B cell (primary cell): ENCODE measurements at regions not wholly inside any gene's neighbourhood (a gene's known extent, or its start where the extent isn't known, plus 50 kb on each side); places are given as distances from the start of the nearest gene placed in this dataset.

Experiments
- ATAC-seq: fragments of 200-7000 bp; cut with Tn5 transposase; one replicate; pipeline ENCODE4 v1.10.0; 2021; ENCODE audit warnings: low read depth, mild to moderate bottlenecking, moderate number of reproducible peaks, moderate library complexity
- CTCF ChIA-PET: fragments of 350-600 bp; sonication (Branson Sonifier 250); formaldehyde crosslinking; loops from one replicate; lab custom pipeline; 2021; ENCODE audit warnings: antibody characterized with exemption, inconsistent platforms; lab: Charles Lee
- POLR2A ChIA-PET: fragments of 350-600 bp; sonication (Branson Sonifier 250); formaldehyde crosslinking; loops from one replicate; lab custom pipeline; 2021; ENCODE audit warnings: antibody characterized with exemption; lab: Charles Lee
- DNase-seq: peaks from one replicate; pipeline ENCODE4 v3.0.0; 2013
- H2AFZ ChIP-seq: 2 replicates; pipeline ENCODE4 v1.6.1; 2012; ENCODE audit warnings: mild to moderate bottlenecking, low read depth, low read length; ENCODE audit not compliant: insufficient read depth, poor library complexity, severe bottlenecking
- H3K27ac ChIP-seq, 2 donors: 1 replicate in 1 of 2; 2 replicates in 1 of 2; pipeline ENCODE4 v1.5.1; 2012 to 2013; ENCODE audit warnings: low read length in 2 of 2, mild to moderate bottlenecking in 2 of 2, moderate library complexity in 1 of 2
- H3K27me3 ChIP-seq, 4 experiments: fragments of 200-600 bp in 1 of 4; sonication (generic) in 1 of 4; replicated peaks in 1 of 4; 1 replicate in 2 of 4; 2 replicates in 2 of 4; pipeline versions ENCODE4 v1.6.1 to v1.7.0; 2013 to 2016; ENCODE audit warnings: low read length in 3 of 4, mild to moderate bottlenecking in 2 of 4, mixed read lengths in 1 of 4, moderate library complexity in 1 of 4; ENCODE audit not compliant: insufficient read depth in 4 of 4, control insufficient read depth in 3 of 4; ENCODE audit errors: control extremely low read depth in 1 of 4
- H3K36me3 ChIP-seq, 2 experiments: replicated peaks in 1 of 2; 1 replicate in 1 of 2; 2 replicates in 1 of 2; pipeline versions ENCODE4 v1.6.1 to v1.7.1; 2013; ENCODE audit warnings: low read length in 1 of 2; ENCODE audit not compliant: insufficient read depth in 2 of 2, control insufficient read depth in 1 of 2; ENCODE audit errors: control extremely low read depth in 1 of 2, extremely low read depth in 1 of 2
- H3K4me1 ChIP-seq, 2 donors: fragments of 200-600 bp in 1 of 2; sonication (generic) in 1 of 2; 1 replicate in 1 of 2; 2 replicates in 1 of 2; pipeline versions ENCODE4 v1.5.1 to v1.6.1; 2013 to 2017; ENCODE audit warnings: low read length in 2 of 2; ENCODE audit not compliant: control insufficient read depth in 2 of 2, insufficient read depth in 2 of 2
- H3K4me2 ChIP-seq: replicated peaks from 2 replicates; pipeline ENCODE3; 2012; ENCODE audit warnings: mild to moderate bottlenecking, low read depth, low read length; ENCODE audit not compliant: poor library complexity, severe bottlenecking
- H3K4me3 ChIP-seq, 5 experiments: fragments of 200-600 bp in 1 of 5; sonication (generic) in 1 of 5; 1 replicate in 3 of 5; 2 replicates in 2 of 5; pipeline versions ENCODE4 v1.5.1 to v1.7.0; 2011 to 2016; ENCODE audit warnings: low read length in 4 of 5, mild to moderate bottlenecking in 4 of 5, low read depth in 2 of 5, control low read depth in 1 of 5, moderate library complexity in 1 of 5; ENCODE audit not compliant: insufficient read depth in 1 of 5; ENCODE audit errors: control extremely low read depth in 1 of 5, extremely low read depth in 1 of 5
- H3K79me2 ChIP-seq: fragments of 200-600 bp; sonication (generic); one replicate; pipeline ENCODE4 v1.6.0; 2016; ENCODE audit warnings: low read length; ENCODE audit not compliant: control insufficient read depth, insufficient read depth
- H3K9ac ChIP-seq: fragments of 200-600 bp; sonication (generic); 2 replicates; pipeline ENCODE4 v1.6.1; 2017; ENCODE audit warnings: mild to moderate bottlenecking, low read length, moderate library complexity
- H3K9me3 ChIP-seq, 3 donors: one replicate each; pipeline versions ENCODE4 v1.6.1 to v1.7.1; 2013; ENCODE audit warnings: low read length in 2 of 3; ENCODE audit not compliant: control insufficient read depth in 2 of 3, insufficient read depth in 1 of 3; ENCODE audit errors: control extremely low read depth in 1 of 3
- H4K20me1 ChIP-seq: 2 replicates; pipeline ENCODE4 v1.6.0; 2012; ENCODE audit warnings: mild to moderate bottlenecking, low read length; ENCODE audit not compliant: insufficient read depth, control insufficient read depth, poor library complexity, severe bottlenecking
- H3K27ac Mint-ChIP-seq: one replicate; pipeline ENCODE4 v1.8.0; 2021; ENCODE audit warnings: mixed read lengths
- H3K27me3 Mint-ChIP-seq: one replicate; pipeline ENCODE4 v1.8.0; 2021; ENCODE audit warnings: mixed read lengths
- H3K4me1 Mint-ChIP-seq: one replicate; pipeline ENCODE4 v1.8.0; 2021; ENCODE audit warnings: mixed read lengths
- H3K4me3 Mint-ChIP-seq: one replicate; pipeline ENCODE4 v1.8.0; 2021; ENCODE audit warnings: mixed read lengths
- H3K9me3 Mint-ChIP-seq: one replicate; pipeline ENCODE4 v1.8.0; 2022; ENCODE audit warnings: mixed read lengths; ENCODE audit not compliant: insufficient read depth
- CTCF ChIP-seq: fragments of 200-600 bp; IDR thresholded peaks from one replicate; pipeline ENCODE4 v1.8.0; 2022; ENCODE audit warnings: antibody characterized with exemption, mild to moderate bottlenecking
- EZH2 ChIP-seq: IDR thresholded peaks from 2 replicates; pipeline ENCODE4 v1.6.1; 2012; ENCODE audit warnings: borderline replicate concordance, low read depth, mild to moderate bottlenecking, moderate library complexity, low read length; ENCODE audit not compliant: insufficient read depth, poor library complexity, severe bottlenecking
- WGBS: methylation state at CpG from one replicate; pipeline ENCODE4 v1.1.5; 2013; ENCODE audit warnings: missing lambda C conversion rate; ENCODE audit not compliant: insufficient coverage; 5-methylcytosine and 5-hydroxymethylcytosine counted together
- intact Hi-C: fragments of 100-400 bp; cut with micrococcal nuclease; formaldehyde crosslinking; loops from one replicate; pipeline ENCODE4 v1.10.0; 2022

- Histone ChIP-seq H3K36me3 (no peaks in the 10 kb centered on the region), H3K27ac (no peak overlapping the region), H3K27me3 (no peaks in the 10 kb centered on the region), H3K4me2 (no peak overlapping the region), H2AFZ (no peak overlapping the region), H3K79me2 (no peaks in the 10 kb centered on the region), H3K9me3 (peaks cover 0 to 10% (median 0%) of the 10 kb centered on the region in 3 donors), H3K9ac (no peak overlapping the region), H3K4me3 (no peak overlapping the region), H4K20me1 (no peaks in the 10 kb centered on the region), H3K4me1 (no peaks in the 10 kb centered on the region)
- ChIA-PET CTCF (no interaction called here), POLR2A (no interaction called here)
- Mint-ChIP-seq H3K27ac (no peak overlapping the region), H3K4me3 (no peak overlapping the region), H3K9me3 (no peaks in the 10 kb centered on the region), H3K27me3 (no peaks in the 10 kb centered on the region), H3K4me1 (no peaks in the 10 kb centered on the region)
- DNase-seq (no peak), ATAC-seq (no peak)
- TF ChIP-seq EZH2, result no peak
- WGBS, result 100% methylated on average over 3 of the region's 5 CpGs
- intact Hi-C loops, result no loop called here
These were observed 294.2 kb downstream of the TEX29 start for GRCh38 chr13:111614613-111615012.

- H3K27me3 Mint-ChIP-seq, result no peaks in the 10 kb centered on the region
- no peak for ATAC-seq
- H2AFZ ChIP-seq, result no peak overlapping the region
- DNase-seq, result no peak
- no peaks in the 10 kb centered on the region for H3K4me1 Mint-ChIP-seq
- no peaks in the 10 kb centered on the region for H3K79me2 ChIP-seq
- H3K4me1 ChIP-seq, result no peaks in the 10 kb centered on the region
- CTCF ChIA-PET, result no interaction called here
- 99% methylated on average over 11 of the region's 11 CpGs for WGBS
- H4K20me1 ChIP-seq, result no peaks in the 10 kb centered on the region
- no peak overlapping the region for H3K4me3 Mint-ChIP-seq
- TF ChIP-seq EZH2 (no peak), CTCF (no peak)
- H3K4me3 ChIP-seq, result no peak overlapping the region
- no peak overlapping the region for H3K4me2 ChIP-seq
- POLR2A ChIA-PET, result no interaction called here
- no peak overlapping the region for H3K27ac ChIP-seq
- no peaks in the 10 kb centered on the region for H3K27me3 ChIP-seq
- H3K9me3 Mint-ChIP-seq, result no peaks in the 10 kb centered on the region
- H3K9me3 ChIP-seq, result peaks cover 0 to 6% (median 0%) of the 10 kb centered on the region in 3 donors
- H3K27ac Mint-ChIP-seq, result no peak overlapping the region
- no peak overlapping the region for H3K9ac ChIP-seq
- intact Hi-C loops, result no loop called here
- H3K36me3 ChIP-seq, result no peaks in the 10 kb centered on the region
These were observed 295.8 kb downstream of the TEX29 start for GRCh38 chr13:111616203-111616602.
